ENCODE measurements at regions not wholly inside any gene's neighbourhood (a gene's known extent, or its start where the extent isn't known, plus 50 kb on each side); places are given as distances from the start of the nearest gene placed in this dataset.

- H2AK5ac ChIP-seq (ENCODE audit: low read length), result no peak overlapping the region
- no peak overlapping the region for H4K91ac ChIP-seq (ENCODE audit: low read depth, low read length)
- no peak overlapping the region for H3K4me3 ChIP-seq (ENCODE audit: low read depth, low read length)
- H3K79me2 ChIP-seq (ENCODE audit: control insufficient read depth, insufficient read depth, low read length, poor library complexity), result no peaks in the 10 kb centered on the region
- no peak overlapping the region for H2BK120ac ChIP-seq (ENCODE audit: insufficient read depth, low read length, poor library complexity)
- no peak overlapping the region for H3K4me2 ChIP-seq (ENCODE audit: low read length)
- H3K36me3 ChIP-seq (ENCODE audit: control insufficient read depth in 1 of 2, insufficient read depth in 2 of 2, low read length in 2 of 2), result no peaks in the 10 kb centered on the region
- H3K4me1 ChIP-seq (ENCODE audit: control insufficient read depth in 1 of 2, insufficient read depth in 2 of 2, low read length in 2 of 2), result no peaks in the 10 kb centered on the region
- H3K14ac ChIP-seq (ENCODE audit: low read length), result no peak overlapping the region
- no peak overlapping the region for H4K8ac ChIP-seq (ENCODE audit: low read depth, low read length)
- H3K79me1 ChIP-seq (ENCODE audit: low read length), result no peaks in the 10 kb centered on the region
- no peak overlapping the region for H2AFZ ChIP-seq (ENCODE audit: insufficient read depth, low read length, poor library complexity)
- H3K4ac ChIP-seq (ENCODE audit: low read depth, low read length), result no peak overlapping the region
- H3K27me3 ChIP-seq (ENCODE audit: insufficient read depth, low read length), result no peaks in the 10 kb centered on the region
- no peak overlapping the region for H3K18ac ChIP-seq (ENCODE audit: low read length)
- no peak overlapping the region for H3K27ac ChIP-seq (ENCODE audit: low read depth, low read length)
- no peak for DNase-seq
- H4K12ac ChIP-seq (ENCODE audit: low read depth, low read length), result no peak overlapping the region
- WGBS (ENCODE audit: extremely low coverage, insufficient coverage, insufficient read length), result no CpG with 5 or more reads among the region's 2 CpGs
- H3K23ac ChIP-seq (ENCODE audit: low read length), result no peak overlapping the region
- no peak overlapping the region for H2BK5ac ChIP-seq (ENCODE audit: low read depth, low read length, poor library complexity)
- H2BK12ac ChIP-seq (ENCODE audit: low read length), result no peak overlapping the region
- no peaks in the 10 kb centered on the region for H3K9me3 ChIP-seq (ENCODE audit: insufficient read depth, low read depth, low read length)
- H3K9ac ChIP-seq (ENCODE audit: low read length), result no peak overlapping the region
These were observed 84.4 kb upstream of the PRMT6 start for GRCh38 chr1:106972074-106972473.

- H2BK5ac ChIP-seq (ENCODE audit: low read depth, low read length, poor library complexity), result no peak overlapping the region
- no peak overlapping the region for H4K12ac ChIP-seq (ENCODE audit: low read depth, low read length)
- no peak overlapping the region for H3K23ac ChIP-seq (ENCODE audit: low read length)
- H2BK12ac ChIP-seq (ENCODE audit: low read length), result no peak overlapping the region
- H3K4me1 ChIP-seq (ENCODE audit: control insufficient read depth in 1 of 2, insufficient read depth in 2 of 2, low read length in 2 of 2), result no peaks in the 10 kb centered on the region
- no peak overlapping the region for H3K4me2 ChIP-seq (ENCODE audit: low read length)
- H3K4ac ChIP-seq (ENCODE audit: low read depth, low read length), result no peak overlapping the region
- H3K27ac ChIP-seq (ENCODE audit: low read depth, low read length), result no peak overlapping the region
- no peak for DNase-seq
- H3K27me3 ChIP-seq (ENCODE audit: insufficient read depth, low read length), result no peaks in the 10 kb centered on the region
- no peaks in the 10 kb centered on the region for H3K36me3 ChIP-seq (ENCODE audit: control insufficient read depth in 1 of 2, insufficient read depth in 2 of 2, low read length in 2 of 2)
- no peak overlapping the region for H3K4me3 ChIP-seq (ENCODE audit: low read depth, low read length)
- H3K79me1 ChIP-seq (ENCODE audit: low read length), result no peaks in the 10 kb centered on the region
- H3K9me3 ChIP-seq (ENCODE audit: insufficient read depth, low read depth, low read length), result no peaks in the 10 kb centered on the region
- no peak overlapping the region for H2AK5ac ChIP-seq (ENCODE audit: low read length)
- WGBS (ENCODE audit: extremely low coverage, insufficient coverage, insufficient read length), result no CpG with 5 or more reads among the region's 2 CpGs
- no peak overlapping the region for H3K14ac ChIP-seq (ENCODE audit: low read length)
- H3K9ac ChIP-seq (ENCODE audit: low read length), result no peak overlapping the region
- H3K18ac ChIP-seq (ENCODE audit: low read length), result no peak overlapping the region
- H2AFZ ChIP-seq (ENCODE audit: insufficient read depth, low read length, poor library complexity), result no peak overlapping the region
- no peak overlapping the region for H4K8ac ChIP-seq (ENCODE audit: low read depth, low read length)
- H4K91ac ChIP-seq (ENCODE audit: low read depth, low read length), result no peak overlapping the region
- no peak overlapping the region for H2BK120ac ChIP-seq (ENCODE audit: insufficient read depth, low read length, poor library complexity)
- no peaks in the 10 kb centered on the region for H3K79me2 ChIP-seq (ENCODE audit: control insufficient read depth, insufficient read depth, low read length, poor library complexity)
These were observed 80.5 kb upstream of the PRMT6 start for GRCh38 chr1:106975944-106976343.

DNA sequence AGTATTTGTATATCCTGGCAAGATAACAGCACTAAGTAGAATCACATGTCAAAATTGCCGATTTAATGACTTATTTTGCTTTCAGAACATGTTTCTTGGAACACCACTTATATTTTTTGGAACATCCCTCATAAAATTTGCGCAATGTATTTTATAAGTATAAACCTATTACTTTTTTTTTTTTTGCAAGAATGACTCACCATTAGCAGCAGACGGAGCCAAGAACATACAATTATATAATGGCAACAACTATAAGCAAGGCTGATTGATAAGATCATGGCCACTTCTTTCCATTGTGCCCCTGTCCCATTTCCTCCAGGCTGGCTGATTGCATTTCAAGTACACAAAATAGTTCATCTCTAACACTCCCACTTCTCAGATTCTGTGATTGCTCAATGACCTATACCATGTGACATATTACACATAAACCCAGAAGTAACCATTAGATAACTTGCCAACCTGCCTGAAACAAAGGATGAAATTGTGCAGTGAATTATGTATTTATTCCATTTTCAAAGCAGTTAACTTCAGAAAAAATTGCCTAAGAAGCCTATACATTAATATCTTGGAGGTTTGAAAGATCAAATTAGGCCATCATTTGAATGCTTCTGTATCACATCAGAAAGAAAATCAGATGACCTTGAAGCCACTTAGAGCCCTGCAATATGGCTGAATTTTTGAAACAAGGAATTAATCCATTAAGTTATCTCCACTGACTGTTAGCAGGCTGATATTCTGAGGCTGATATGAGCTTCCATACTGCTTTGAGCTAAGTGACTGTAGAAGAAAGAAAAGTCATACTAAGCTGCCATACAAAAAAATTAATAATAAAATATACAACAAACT is 77.8 kb upstream of the PRMT6 start:
- H3K4me3 ChIP-seq (ENCODE audit: low read depth, low read length), result no peak overlapping the region
- H3K36me3 ChIP-seq (ENCODE audit: control insufficient read depth in 1 of 2, insufficient read depth in 2 of 2, low read length in 2 of 2), result no peaks in the 10 kb centered on the region
- H3K27ac ChIP-seq (ENCODE audit: low read depth, low read length), result no peak overlapping the region
- no peaks in the 10 kb centered on the region for H3K4me1 ChIP-seq (ENCODE audit: control insufficient read depth in 1 of 2, insufficient read depth in 2 of 2, low read length in 2 of 2)
- no peak overlapping the region for H2BK12ac ChIP-seq (ENCODE audit: low read length)
- H3K23ac ChIP-seq (ENCODE audit: low read length), result no peak overlapping the region
- no peak overlapping the region for H3K18ac ChIP-seq (ENCODE audit: low read length)
- H3K4me2 ChIP-seq (ENCODE audit: low read length), result no peak overlapping the region
- no CpG with 5 or more reads among the region's 3 CpGs for WGBS (ENCODE audit: extremely low coverage, insufficient coverage, insufficient read length)
- H4K8ac ChIP-seq (ENCODE audit: low read depth, low read length), result no peak overlapping the region
- H3K9me3 ChIP-seq (ENCODE audit: insufficient read depth, low read depth, low read length), result no peaks in the 10 kb centered on the region
- H3K9ac ChIP-seq (ENCODE audit: low read length), result no peak overlapping the region
- no peaks in the 10 kb centered on the region for H3K27me3 ChIP-seq (ENCODE audit: insufficient read depth, low read length)
- no peak overlapping the region for H4K91ac ChIP-seq (ENCODE audit: low read depth, low read length)
- no peak overlapping the region for H2BK120ac ChIP-seq (ENCODE audit: insufficient read depth, low read length, poor library complexity)
- H2AK5ac ChIP-seq (ENCODE audit: low read length), result no peak overlapping the region
- H3K79me2 ChIP-seq (ENCODE audit: control insufficient read depth, insufficient read depth, low read length, poor library complexity), result no peaks in the 10 kb centered on the region
- no peak overlapping the region for H4K12ac ChIP-seq (ENCODE audit: low read depth, low read length)
- no peak overlapping the region for H2AFZ ChIP-seq (ENCODE audit: insufficient read depth, low read length, poor library complexity)
- no peaks in the 10 kb centered on the region for H3K79me1 ChIP-seq (ENCODE audit: low read length)
- H3K4ac ChIP-seq (ENCODE audit: low read depth, low read length), result no peak overlapping the region
- no peak overlapping the region for H3K14ac ChIP-seq (ENCODE audit: low read length)
- DNase-seq, result no peak
- H2BK5ac ChIP-seq (ENCODE audit: low read depth, low read length, poor library complexity), result no peak overlapping the region

- Histone ChIP-seq H3K79me2 (ENCODE audit: control insufficient read depth, insufficient read depth, low read length, poor library complexity) (no peaks in the 10 kb centered on the region), H3K4me2 (ENCODE audit: low read length) (no peak overlapping the region), H2BK12ac (ENCODE audit: low read length) (no peak overlapping the region), H3K27ac (ENCODE audit: low read depth, low read length) (no peak overlapping the region), H3K79me1 (ENCODE audit: low read length) (no peaks in the 10 kb centered on the region), H3K14ac (ENCODE audit: low read length) (no peak overlapping the region), H3K23ac (ENCODE audit: low read length) (no peak overlapping the region), H2AFZ (ENCODE audit: insufficient read depth, low read length, poor library complexity) (no peak overlapping the region), H3K4ac (ENCODE audit: low read depth, low read length) (no peak overlapping the region), H4K8ac (ENCODE audit: low read depth, low read length) (no peak overlapping the region), H3K36me3 (ENCODE audit: control insufficient read depth in 1 of 2, insufficient read depth in 2 of 2, low read length in 2 of 2) (no peaks in the 10 kb centered on the region), H4K12ac (ENCODE audit: low read depth, low read length) (no peak overlapping the region), H2AK5ac (ENCODE audit: low read length) (no peak overlapping the region), H3K9me3 (ENCODE audit: insufficient read depth, low read depth, low read length) (no peaks in the 10 kb centered on the region), H3K18ac (ENCODE audit: low read length) (no peak overlapping the region), H3K27me3 (ENCODE audit: insufficient read depth, low read length) (no peaks in the 10 kb centered on the region), H3K4me3 (ENCODE audit: low read depth, low read length) (no peak overlapping the region), H2BK120ac (ENCODE audit: insufficient read depth, low read length, poor library complexity) (no peak overlapping the region), H3K9ac (ENCODE audit: low read length) (no peak overlapping the region), H4K91ac (ENCODE audit: low read depth, low read length) (no peak overlapping the region), H2BK5ac (ENCODE audit: low read depth, low read length, poor library complexity) (no peak overlapping the region), H3K4me1 (ENCODE audit: control insufficient read depth in 1 of 2, insufficient read depth in 2 of 2, low read length in 2 of 2) (no peaks in the 10 kb centered on the region)
- no peak for DNase-seq
- WGBS (ENCODE audit: extremely low coverage, insufficient coverage, insufficient read length), result no CpG with 5 or more reads among the region's 2 CpGs
These were observed 77.1 kb upstream of the PRMT6 start for GRCh38 chr1:106979371-106979770.

Data from trophoblast cell (in vitro differentiated cells and primary cell).